PFSK-1 (cell line): ENCODE measurements at regions not wholly inside any gene's neighbourhood (a gene's known extent, or its start where the extent isn't known, plus 50 kb on each side); places are given as distances from the start of the nearest gene placed in this dataset.

ENCODE experiments used
- POLR2AphosphoS5 ChIP-seq: IDR thresholded peaks from 2 replicates; pipeline ENCODE4 v1.6.1; 2012; ENCODE audit warnings: low read depth, mild to moderate bottlenecking, control low read depth, low read length, moderate library complexity
- REST ChIP-seq, 2 experiments: IDR thresholded peaks; 2 replicates each; pipeline versions ENCODE4 v1.6.1 to v1.8.0; 2011 to 2012; ENCODE audit warnings: low read depth in 2 of 2, low read length in 2 of 2, control low read depth in 1 of 2, inconsistent platforms in 1 of 2, mild to moderate bottlenecking in 1 of 2, moderate library complexity in 1 of 2; ENCODE audit not compliant: insufficient read depth in 1 of 2
- SIN3A ChIP-seq: IDR thresholded peaks from 2 replicates; pipeline ENCODE4 v1.6.1; 2012; ENCODE audit warnings: mild to moderate bottlenecking, low read length, moderate library complexity, borderline replicate concordance; ENCODE audit not compliant: insufficient read depth
- TAF1 ChIP-seq: IDR thresholded peaks from 2 replicates; pipeline ENCODE4 v1.6.1; 2012; ENCODE audit warnings: low read length, control low read depth, borderline replicate concordance; ENCODE audit not compliant: insufficient read depth

GRCh38 chr10:63719226-63719856 is 198.1 kb downstream of the REEP3 start:
- TF ChIP-seq SIN3A: no peak
- TF ChIP-seq POLR2AphosphoS5: no peak
- no peak for TF ChIP-seq REST (IDR thresholded peaks at IDR 0.05; ENCODE audit: insufficient read depth in 1 of 2, low read depth in 2 of 2, low read length in 2 of 2)
- no peak for TF ChIP-seq TAF1
